Spleen (tissue), 11 donors: ENCODE measurements at regions not wholly inside any gene's neighbourhood (a gene's known extent, or its start where the extent isn't known, plus 50 kb on each side); places are given as distances from the start of the nearest gene placed in this dataset.

ENCODE experiments used
- DNase-seq: peaks from one replicate; pipeline ENCODE4 v3.0.0-alpha.2; 2020
- H3K27ac ChIP-seq, 8 donors: fragments of 200-600 bp; sonication (generic) in 7 of 8; 1 replicate in 4 of 8; 2 replicates in 4 of 8; pipeline versions ENCODE4 v1.5.0 to v1.8.0; 2016 to 2021; ENCODE audit warnings: inconsistent platforms in 4 of 8, mild to moderate bottlenecking in 4 of 8, moderate library complexity in 1 of 8
- H3K27me3 ChIP-seq, 7 donors: fragments of 200-600 bp; sonication (generic) in 6 of 7; replicated peaks in 1 of 7; 1 replicate in 4 of 7; 2 replicates in 3 of 7; pipeline versions ENCODE4 v1.5.0 to v1.8.0; 2016 to 2021; ENCODE audit warnings: inconsistent platforms in 3 of 7, mild to moderate bottlenecking in 1 of 7
- H3K36me3 ChIP-seq, 6 donors: fragments of 200-600 bp; sonication (generic) in 5 of 6; 1 replicate in 4 of 6; 2 replicates in 2 of 6; pipeline versions ENCODE4 v1.5.0 to v1.8.0; 2016 to 2021; ENCODE audit warnings: inconsistent platforms in 2 of 6
- H3K4me1 ChIP-seq, 6 donors: fragments of 200-600 bp; sonication (generic) in 5 of 6; 1 replicate in 3 of 6; 2 replicates in 3 of 6; pipeline versions ENCODE4 v1.5.0 to v1.8.0; 2016 to 2021; ENCODE audit warnings: inconsistent platforms in 3 of 6
- H3K4me3 ChIP-seq, 8 donors: fragments of 200-600 bp; sonication (generic) in 7 of 8; 1 replicate in 4 of 8; 2 replicates in 4 of 8; pipeline versions ENCODE4 v1.5.0 to v1.8.0; 2016 to 2021; ENCODE audit warnings: inconsistent platforms in 4 of 8, mild to moderate bottlenecking in 4 of 8, moderate library complexity in 2 of 8
- H3K9me3 ChIP-seq, 8 donors: fragments of 200-600 bp; sonication (generic) in 7 of 8; 1 replicate in 4 of 8; 2 replicates in 4 of 8; pipeline versions ENCODE4 v1.5.0 to v1.8.0; 2016 to 2021; ENCODE audit warnings: inconsistent platforms in 4 of 8
- CTCF ChIP-seq, 11 experiments: fragments of 200-600 bp in 7 of 11; fragments of 450-650 bp in 4 of 11; sonication (generic) in 4 of 11; IDR thresholded peaks in 8 of 11; conservative IDR thresholded peaks in 3 of 11; 1 replicate in 7 of 11; 2 replicates in 4 of 11; pipeline versions ENCODE4 v1.4.0 to v1.8.0; 2016 to 2021; ENCODE audit warnings: antibody characterized with exemption in 11 of 11, inconsistent platforms in 4 of 11, mild to moderate bottlenecking in 1 of 11
- POLR2A ChIP-seq, 3 donors: fragments of 450-650 bp; IDR thresholded peaks; one replicate each; pipeline ENCODE4 v1.5.1; 2017; ENCODE audit warnings: antibody characterized with exemption in 3 of 3, mild to moderate bottlenecking in 1 of 3
- POLR2AphosphoS5 ChIP-seq, 3 donors: sonication (generic); formaldehyde crosslinking; IDR thresholded peaks; one replicate each; pipeline ENCODE4 v1.5.1; 2017; ENCODE audit warnings: antibody characterized with exemption in 3 of 3
- WGBS, 5 donors: extraction: QIAGEN DNeasy Blood & Tissue Kit in 3 of 5; methylation state at CpG; one replicate each; pipeline versions ENCODE4 v1.1.5 to v1.1.7; 2013 to 2018; 5-methylcytosine and 5-hydroxymethylcytosine counted together
- intact Hi-C: fragments of 100-400 bp; cut with DNase I; formaldehyde crosslinking; loops from one replicate; pipeline ENCODE4 v1.15.0; 2023; ENCODE audit warnings: low total_unique reads
- donor health status: healthy with polysubstance abuse.
- donor health status: DM: no; HTN: no; CAD: no; lungs with moderate emphysema.
- donor health status: DM: no; HTN: no; CAD: no.
- donor health status: Bipolar disorder and iron deficiency.
- donor health status: healthy.
- donor health status: DM: no; HTN: no; CAD: no.
- donor health status: DM: yes; HTN: yes; CAD: no.

DNA sequence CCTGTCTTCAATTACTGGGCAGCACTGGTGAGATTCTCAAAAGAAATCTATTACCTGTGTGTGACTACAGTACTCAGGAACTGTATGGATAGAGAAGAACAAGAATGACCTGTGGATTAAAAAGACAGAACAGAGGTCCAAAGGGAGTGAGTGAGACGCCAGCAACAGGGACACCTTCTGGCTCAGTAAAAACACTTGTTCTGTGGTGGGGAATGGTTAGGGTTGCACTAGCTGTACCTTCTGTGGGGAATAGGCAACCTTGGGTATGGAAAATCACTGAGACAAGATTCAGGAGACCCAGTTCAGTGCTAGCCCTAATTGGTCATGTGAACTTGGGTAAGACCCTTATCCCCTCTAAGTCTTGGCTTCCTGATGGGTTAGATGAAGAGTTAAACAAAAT lies 986.0 kb downstream of the TSN start:
- no peak for DNase-seq
- 76 to 100% (median 90%) methylated on average over 1 of the region's 1 CpG for WGBS, 5 donors
- Histone ChIP-seq H3K27me3 (no peaks in the 10 kb centered on the region), H3K36me3 (no peaks in the 10 kb centered on the region), H3K27ac (no peak overlapping the region), H3K4me3 (no peak overlapping the region), H3K9me3 (no peaks in the 10 kb centered on the region), H3K4me1 (no peaks in the 10 kb centered on the region)
- no peak for TF ChIP-seq POLR2A (IDR thresholded peaks at IDR 0.05)
- TF ChIP-seq POLR2AphosphoS5 (IDR thresholded peaks at IDR 0.05): no peak
- no peak for TF ChIP-seq CTCF (IDR thresholded peaks at IDR 0.05 in 8 of 11, conservative IDR thresholded peaks at IDR 0.05 in 3 of 11)
- intact Hi-C loops: no loop called here

DNA sequence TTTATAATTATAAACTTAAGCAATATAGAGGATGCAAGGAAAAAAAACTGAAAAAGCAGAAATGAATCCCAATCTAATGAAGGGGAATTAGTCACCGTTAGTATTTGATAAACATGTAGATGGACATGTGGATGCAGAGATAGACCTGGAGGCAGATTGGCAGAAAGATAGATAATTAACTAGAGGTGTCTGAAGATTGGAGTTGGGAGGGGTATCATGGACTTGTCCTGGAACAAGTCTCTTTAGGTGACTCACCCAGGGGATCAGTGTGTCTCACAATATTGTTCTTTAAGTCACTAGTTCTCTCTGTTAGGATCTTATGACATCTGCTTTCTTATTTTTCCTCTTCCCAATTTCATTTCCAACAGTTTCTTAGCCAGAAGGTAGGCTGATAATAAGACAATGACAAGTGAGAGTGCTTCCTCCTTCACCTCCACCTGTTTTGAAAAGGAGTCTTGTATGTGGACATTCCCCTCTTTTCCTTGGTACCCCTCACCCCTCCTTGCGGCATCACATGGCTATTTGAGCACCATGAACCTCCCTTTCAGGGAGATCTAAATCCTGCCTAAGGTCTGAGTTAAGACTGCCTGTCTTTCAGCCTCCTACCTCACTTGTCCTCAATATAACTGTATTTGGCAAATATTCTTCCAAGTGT lies 987.7 kb downstream of the TSN start:
- Histone ChIP-seq H3K36me3 (no peaks in the 10 kb centered on the region), H3K4me3 (no peak overlapping the region), H3K4me1 (no peaks in the 10 kb centered on the region), H3K9me3 (no peaks in the 10 kb centered on the region), H3K27me3 (no peaks in the 10 kb centered on the region), H3K27ac (no peak overlapping the region)
- DNase-seq: no peak
- TF ChIP-seq POLR2A (IDR thresholded peaks at IDR 0.05) (no peak), CTCF (IDR thresholded peaks at IDR 0.05 in 8 of 11, conservative IDR thresholded peaks at IDR 0.05 in 3 of 11) (no peak), POLR2AphosphoS5 (IDR thresholded peaks at IDR 0.05) (no peak)
- intact Hi-C loops: no loop called here
- WGBS, 5 donors: 89 to 97% (median 90%) methylated on average over 2 of the region's 2 CpGs

GRCh38 chr2:122745603-122746002 lies 990.2 kb downstream of the TSN start:
- no peaks in the 10 kb centered on the region for H3K9me3 ChIP-seq
- TF ChIP-seq CTCF (IDR thresholded peaks at IDR 0.05 in 8 of 11, conservative IDR thresholded peaks at IDR 0.05 in 3 of 11): no peak
- TF ChIP-seq POLR2A (IDR thresholded peaks at IDR 0.05): no peak
- no peak for TF ChIP-seq POLR2AphosphoS5 (IDR thresholded peaks at IDR 0.05)
- no peak for DNase-seq
- H3K27me3 ChIP-seq: no peaks in the 10 kb centered on the region
- H3K4me1 ChIP-seq: no peaks in the 10 kb centered on the region
- WGBS, 5 donors: 84 to 96% (median 89%) methylated on average over 4 of the region's 4 CpGs
- H3K4me3 ChIP-seq: no peak overlapping the region
- H3K36me3 ChIP-seq: no peaks in the 10 kb centered on the region
- intact Hi-C loops: no loop called here
- no peak overlapping the region for H3K27ac ChIP-seq

DNA sequence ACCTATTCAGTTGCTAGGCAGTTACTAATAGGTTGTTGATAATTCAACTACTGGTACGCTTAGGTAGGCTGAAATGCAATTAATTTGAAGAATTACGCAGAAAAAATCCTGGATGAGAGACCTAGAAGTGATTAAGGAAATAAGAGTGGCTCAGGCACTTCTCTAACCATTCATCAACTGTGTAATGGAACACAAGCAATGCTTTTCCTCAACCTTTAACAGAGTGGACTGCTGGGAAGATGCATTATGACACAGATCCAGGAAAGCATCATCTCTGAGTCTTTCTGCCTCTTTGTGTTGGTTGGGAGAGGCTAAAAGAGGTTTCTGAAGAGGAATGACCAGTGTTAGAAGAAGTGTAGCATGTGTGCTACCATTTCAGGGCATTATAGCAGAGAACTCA lies 992.2 kb downstream of the TSN start:
- Histone ChIP-seq H3K27me3 (no peaks in the 10 kb centered on the region), H3K9me3 (no peaks in the 10 kb centered on the region), H3K4me1 (no peaks in the 10 kb centered on the region), H3K4me3 (no peak overlapping the region), H3K27ac (no peak overlapping the region), H3K36me3 (no peaks in the 10 kb centered on the region)
- DNase-seq: no peak
- WGBS, 5 donors: 77 to 91% (median 89%) methylated on average over 2 of the region's 2 CpGs
- TF ChIP-seq CTCF (IDR thresholded peaks at IDR 0.05 in 8 of 11, conservative IDR thresholded peaks at IDR 0.05 in 3 of 11) (no peak), POLR2A (IDR thresholded peaks at IDR 0.05) (no peak), POLR2AphosphoS5 (IDR thresholded peaks at IDR 0.05) (no peak)
- intact Hi-C loops: no loop called here
